Kidney (tissue), 13 donors: ENCODE measurements at regions not wholly inside any gene's neighbourhood (a gene's known extent, or its start where the extent isn't known, plus 50 kb on each side); places are given as distances from the start of the nearest gene placed in this dataset.

Experiments used
- DNase-seq, 5 donors: peaks; one replicate each; pipeline ENCODE4 v3.0.0-alpha.2; 2013 to 2020
- FAIRE-seq: peaks from 2 replicates; lab custom pipeline; 2012; peaks lifted over from hg19 to GRCh38; lab: Jason Lieb, UNC
- H3K27ac ChIP-seq, 2 donors: one replicate each; pipeline ENCODE4 v1.7.0; 2013; ENCODE audit warnings: low read depth in 2 of 2, low read length in 2 of 2, inconsistent platforms in 1 of 2
- H3K27me3 ChIP-seq: one replicate; pipeline ENCODE4 v1.7.1; 2013; ENCODE audit warnings: low read length, inconsistent platforms; ENCODE audit not compliant: control insufficient read depth, insufficient read depth
- H3K36me3 ChIP-seq, 3 donors: one replicate each; pipeline versions ENCODE4 v1.7.0 to v1.7.1; 2013; ENCODE audit warnings: low read length in 3 of 3, control low read depth in 1 of 3, inconsistent platforms in 1 of 3; ENCODE audit not compliant: insufficient read depth in 3 of 3, control insufficient read depth in 2 of 3
- H3K4me1 ChIP-seq, 3 donors: one replicate each; pipeline versions ENCODE4 v1.7.0 to v1.7.1; 2013; ENCODE audit warnings: low read length in 3 of 3, inconsistent platforms in 1 of 3, low read depth in 1 of 3; ENCODE audit not compliant: control insufficient read depth in 2 of 3, insufficient read depth in 2 of 3
- H3K4me3 ChIP-seq, 3 donors: one replicate each; pipeline versions ENCODE4 v1.7.0 to v1.8.1; 2013; ENCODE audit warnings: low read length in 3 of 3, control low read depth in 1 of 3, inconsistent platforms in 1 of 3
- H3K9ac ChIP-seq, 3 donors: one replicate each; pipeline versions ENCODE4 v1.7.0 to v1.7.1; 2013; ENCODE audit warnings: low read length in 3 of 3, control low read depth in 1 of 3, inconsistent platforms in 1 of 3
- H3K9me3 ChIP-seq, 3 donors: one replicate each; pipeline versions ENCODE4 v1.7.0 to v1.7.1; 2013; ENCODE audit warnings: low read length in 3 of 3, control low read depth in 1 of 3, inconsistent platforms in 1 of 3; ENCODE audit not compliant: control insufficient read depth in 2 of 3, insufficient read depth in 1 of 3
- intact Hi-C: fragments of 100-400 bp; cut with DNase I; formaldehyde crosslinking; loops from one replicate; pipeline ENCODE4 v1.11.1; 2022
- TF ChIP-seq, protein P1 (sequence below): IDR thresholded peaks from 3 replicates; pipeline ENCODE4 v1.5.1; 2012; ENCODE audit warnings: mild to moderate bottlenecking, moderate library complexity, borderline replicate concordance; ENCODE audit not compliant: insufficient read depth; ENCODE audit errors: extremely low read depth
- donor health status: control.
- donor health status: control.
- donor health status: control.
- donor health status: control.
- donor health status: control.
- donor health status: DM: yes; HTN: yes; CAD: no.
- donor health status: Normal renal cell carcinoma (clear cell type).

DNA sequence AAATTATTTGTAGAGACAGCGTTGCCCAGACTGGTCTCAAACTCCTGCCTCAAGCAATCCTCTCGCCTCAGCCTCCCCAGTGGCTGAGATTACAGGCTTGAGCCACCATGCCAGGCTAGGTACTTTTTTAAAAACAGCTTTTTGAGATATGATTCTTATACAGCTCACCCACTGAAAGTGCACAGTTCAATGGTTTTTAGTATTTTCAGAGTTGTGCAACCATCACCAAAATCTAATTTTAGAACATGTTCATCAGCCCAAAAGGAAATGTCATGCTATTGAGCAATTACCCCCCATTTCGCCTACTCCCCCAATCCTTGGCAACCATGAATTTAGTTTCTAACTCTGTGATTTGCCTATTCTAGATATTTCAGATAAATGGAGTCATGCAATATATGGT lies 73.7 kb downstream of the EVX1 start:
- no peak for FAIRE-seq
- Histone ChIP-seq H3K9ac (no peak overlapping the region), H3K4me3 (no peak overlapping the region), H3K9me3 (peaks cover 0 to 4% (median 0%) of the 10 kb centered on the region in 3 donors), H3K27me3 (no peaks in the 10 kb centered on the region), H3K27ac (no peak overlapping the region), H3K36me3 (no peaks in the 10 kb centered on the region), H3K4me1 (no peaks in the 10 kb centered on the region)
- no peak for DNase-seq
- intact Hi-C loops = no loop called here
- TF ChIP-seq, protein P1, sequence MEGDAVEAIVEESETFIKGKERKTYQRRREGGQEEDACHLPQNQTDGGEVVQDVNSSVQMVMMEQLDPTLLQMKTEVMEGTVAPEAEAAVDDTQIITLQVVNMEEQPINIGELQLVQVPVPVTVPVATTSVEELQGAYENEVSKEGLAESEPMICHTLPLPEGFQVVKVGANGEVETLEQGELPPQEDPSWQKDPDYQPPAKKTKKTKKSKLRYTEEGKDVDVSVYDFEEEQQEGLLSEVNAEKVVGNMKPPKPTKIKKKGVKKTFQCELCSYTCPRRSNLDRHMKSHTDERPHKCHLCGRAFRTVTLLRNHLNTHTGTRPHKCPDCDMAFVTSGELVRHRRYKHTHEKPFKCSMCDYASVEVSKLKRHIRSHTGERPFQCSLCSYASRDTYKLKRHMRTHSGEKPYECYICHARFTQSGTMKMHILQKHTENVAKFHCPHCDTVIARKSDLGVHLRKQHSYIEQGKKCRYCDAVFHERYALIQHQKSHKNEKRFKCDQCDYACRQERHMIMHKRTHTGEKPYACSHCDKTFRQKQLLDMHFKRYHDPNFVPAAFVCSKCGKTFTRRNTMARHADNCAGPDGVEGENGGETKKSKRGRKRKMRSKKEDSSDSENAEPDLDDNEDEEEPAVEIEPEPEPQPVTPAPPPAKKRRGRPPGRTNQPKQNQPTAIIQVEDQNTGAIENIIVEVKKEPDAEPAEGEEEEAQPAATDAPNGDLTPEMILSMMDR = no peak

DNA sequence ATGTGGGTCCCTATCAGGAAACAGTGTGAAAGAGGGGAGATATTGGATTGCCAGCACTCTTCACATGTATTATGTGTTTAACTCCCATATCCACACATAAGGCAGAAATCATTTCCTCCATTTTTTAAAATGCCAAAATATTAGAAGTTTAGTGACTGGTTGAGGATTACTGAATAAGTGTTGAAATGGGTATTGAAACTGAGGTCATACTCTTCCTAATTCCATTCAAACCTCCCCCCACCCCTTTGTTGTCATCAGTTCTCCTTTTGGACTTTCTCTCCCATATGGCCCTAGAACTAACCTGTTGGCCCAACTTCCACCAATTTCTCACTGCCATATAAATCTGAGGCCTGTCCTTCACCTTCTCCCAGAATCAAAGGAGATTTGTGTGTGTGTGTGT lies 81.6 kb downstream of the EVX1 start:
- no peak overlapping the region for H3K27ac ChIP-seq
- no peak for DNase-seq
- H3K9me3 ChIP-seq = no peaks in the 10 kb centered on the region
- intact Hi-C loops = no loop called here
- H3K27me3 ChIP-seq = no peaks in the 10 kb centered on the region
- no peaks in the 10 kb centered on the region for H3K4me1 ChIP-seq
- TF ChIP-seq, protein P1 = no peak
- no peaks in the 10 kb centered on the region for H3K36me3 ChIP-seq
- no peak for FAIRE-seq
- no peak overlapping the region for H3K4me3 ChIP-seq
- H3K9ac ChIP-seq = no peak overlapping the region

DNA sequence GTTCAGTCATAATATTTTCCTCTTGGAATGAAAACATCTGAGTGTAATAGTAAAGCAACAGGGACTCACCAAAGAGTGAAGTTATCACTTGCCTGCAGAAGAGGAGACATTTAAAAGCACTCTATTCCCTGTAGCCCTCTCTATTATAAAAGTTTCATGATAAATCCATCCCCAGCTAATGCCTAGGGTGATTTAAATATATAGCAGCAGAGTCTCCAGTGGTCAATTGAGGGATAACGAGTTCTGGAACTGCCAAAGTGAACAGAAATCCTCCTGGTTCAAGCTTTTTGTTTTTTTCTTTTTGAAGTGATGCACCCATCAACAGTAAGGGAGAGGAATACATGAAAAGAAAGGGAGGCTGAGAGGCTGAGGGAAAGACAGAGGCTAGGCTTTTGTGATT lies 87.3 kb downstream of the EVX1 start:
- no peak for DNase-seq
- no peak overlapping the region for H3K27ac ChIP-seq
- H3K27me3 ChIP-seq = no peaks in the 10 kb centered on the region
- TF ChIP-seq, protein P1 = no peak
- H3K4me1 ChIP-seq = no peaks in the 10 kb centered on the region
- H3K4me3 ChIP-seq = no peak overlapping the region
- H3K36me3 ChIP-seq = no peaks in the 10 kb centered on the region
- intact Hi-C loops = no loop called here
- no peak for FAIRE-seq
- H3K9me3 ChIP-seq = peaks cover 0 to 5% (median 0%) of the 10 kb centered on the region in 3 donors
- no peak overlapping the region for H3K9ac ChIP-seq

DNA sequence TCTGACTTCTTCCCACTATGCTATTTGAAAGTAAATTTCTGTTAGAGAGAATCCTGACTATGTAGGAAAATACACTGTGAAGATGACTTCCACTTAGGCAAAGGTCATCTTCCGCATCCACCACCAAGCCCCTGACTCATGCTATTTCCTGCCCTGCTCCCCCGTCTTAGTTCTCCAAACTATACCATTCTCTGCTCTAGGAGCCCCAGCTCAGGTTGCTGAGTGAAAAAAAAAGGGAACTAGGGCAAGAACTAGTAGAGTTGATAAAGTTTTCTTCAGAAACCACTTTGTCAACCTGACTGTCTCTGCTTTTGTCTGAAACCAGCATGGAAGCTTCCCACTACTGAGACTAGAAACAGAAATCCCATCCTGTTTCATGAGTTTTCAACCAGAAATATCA lies 96.9 kb downstream of the EVX1 start:
- FAIRE-seq (no peak), DNase-seq (no peak)
- intact Hi-C loops = no loop called here
- Histone ChIP-seq H3K27me3 (no peaks in the 10 kb centered on the region), H3K4me3 (no peak overlapping the region), H3K27ac (no peak overlapping the region), H3K36me3 (no peaks in the 10 kb centered on the region), H3K4me1 (no peaks in the 10 kb centered on the region), H3K9ac (no peak overlapping the region), H3K9me3 (no peaks in the 10 kb centered on the region)
- TF ChIP-seq, protein P1 = no peak
